Fibroblast of upper back skin (primary cell): ENCODE measurements at regions not wholly inside any gene's neighbourhood (a gene's known extent, or its start where the extent isn't known, plus 50 kb on each side); places are given as distances from the start of the nearest gene placed in this dataset.
"Not testable (repeated sequence)": the region's sequence is repeated elsewhere in the genome, so short reads cannot be mapped to it uniquely, and the experiment has no call there.

Experiments used
- DNase-seq: peaks from one replicate; pipeline ENCODE4 v3.0.0-alpha.2; 2013

DNA sequence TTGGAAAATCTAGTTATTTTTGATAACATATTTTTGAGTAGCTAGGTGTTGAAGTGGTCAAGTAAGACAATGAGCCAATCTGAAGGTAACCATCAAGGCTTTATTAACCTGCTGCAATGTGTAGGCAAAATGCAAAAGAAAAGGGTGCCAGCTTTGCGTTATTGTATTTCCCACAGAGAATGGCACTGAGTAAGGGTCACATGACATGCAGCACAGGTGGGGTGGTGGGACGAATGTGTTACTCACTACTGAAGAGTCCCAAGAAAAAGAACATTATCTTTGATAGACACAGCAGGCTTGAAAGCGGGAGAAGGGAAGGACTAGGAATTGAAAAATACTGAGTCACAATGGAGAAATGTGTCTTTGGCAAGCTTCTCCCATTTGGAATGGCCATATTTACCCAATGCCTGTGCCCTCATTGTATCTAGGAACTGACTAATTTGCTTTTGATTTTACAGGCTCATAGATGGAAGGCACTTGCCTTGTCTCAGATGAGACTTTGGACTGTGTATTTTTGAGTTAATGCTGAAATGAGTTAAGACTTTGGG, 898.6 kb upstream of the POT1 start:
- no peak for DNase-seq

DNA sequence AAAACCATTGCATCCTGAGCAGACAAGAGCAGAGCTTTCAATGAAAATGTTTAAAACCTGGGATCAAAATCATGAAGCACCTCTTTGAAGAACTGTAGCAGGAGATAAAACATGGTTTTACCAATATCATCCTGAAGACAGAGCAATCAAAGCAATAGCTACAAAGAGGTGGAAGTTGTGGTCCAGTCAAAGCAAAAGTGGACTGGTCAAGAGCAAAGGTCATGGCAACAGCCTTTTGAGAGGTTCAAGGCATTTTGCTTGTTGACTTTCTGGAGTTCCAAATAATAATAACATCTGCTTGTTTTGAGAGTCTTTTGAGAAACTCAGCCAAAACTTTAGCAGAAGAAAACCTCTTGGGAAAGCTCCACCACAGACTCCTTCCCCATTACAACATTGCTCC, 893.9 kb upstream of the POT1 start:
- no peak for DNase-seq

DNA sequence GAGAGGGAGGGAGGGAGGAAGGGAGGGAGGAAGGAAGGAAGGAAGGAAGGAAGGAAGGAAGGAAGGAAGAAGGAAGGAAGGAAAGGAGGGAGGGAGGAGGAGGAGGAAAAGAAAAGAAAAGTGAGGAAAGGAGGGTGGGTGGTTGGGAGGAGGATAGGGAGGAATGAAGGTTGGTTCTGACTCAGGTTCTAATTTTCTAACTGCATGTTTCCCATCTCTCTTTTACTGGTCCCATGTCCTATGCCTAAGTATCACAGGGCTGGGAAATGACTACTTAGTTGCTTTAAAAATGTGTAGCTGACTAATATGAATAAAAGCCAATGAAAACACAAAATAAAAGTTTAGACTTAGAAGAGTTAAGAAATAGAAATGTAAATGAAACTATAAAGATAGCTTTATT, 890.9 kb upstream of the POT1 start:
- no peak for DNase-seq

GRCh38 chr7:125814100-125814499, 884.5 kb upstream of the POT1 start:
- DNase-seq = peak; percentile 36

- not testable (repeated sequence) for DNase-seq
Observed at GRCh38 chr7:125806491-125806890, 876.9 kb upstream of the POT1 start.

DNA sequence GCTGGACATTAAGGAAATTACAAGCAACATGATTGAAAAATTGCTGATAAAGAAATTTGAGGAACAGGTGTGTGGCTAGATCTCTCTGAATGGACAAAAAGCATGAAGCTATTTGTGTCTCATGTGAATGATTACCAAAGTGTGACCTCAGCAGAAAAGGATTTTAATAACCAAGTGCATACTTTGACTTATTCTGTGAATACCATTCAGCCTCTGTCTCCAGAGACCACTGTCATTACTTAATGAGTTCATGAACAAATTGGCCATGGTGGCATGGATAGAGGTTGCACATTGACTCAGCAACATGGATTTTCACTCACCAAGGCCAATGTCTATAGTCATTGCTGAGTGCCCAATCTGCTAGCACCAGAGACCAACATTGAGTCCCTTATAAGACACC, 874.6 kb upstream of the POT1 start:
- DNase-seq = no peak

GRCh38 chr7:125780153-125780552, 850.5 kb upstream of the POT1 start:
- DNase-seq = no peak

DNA sequence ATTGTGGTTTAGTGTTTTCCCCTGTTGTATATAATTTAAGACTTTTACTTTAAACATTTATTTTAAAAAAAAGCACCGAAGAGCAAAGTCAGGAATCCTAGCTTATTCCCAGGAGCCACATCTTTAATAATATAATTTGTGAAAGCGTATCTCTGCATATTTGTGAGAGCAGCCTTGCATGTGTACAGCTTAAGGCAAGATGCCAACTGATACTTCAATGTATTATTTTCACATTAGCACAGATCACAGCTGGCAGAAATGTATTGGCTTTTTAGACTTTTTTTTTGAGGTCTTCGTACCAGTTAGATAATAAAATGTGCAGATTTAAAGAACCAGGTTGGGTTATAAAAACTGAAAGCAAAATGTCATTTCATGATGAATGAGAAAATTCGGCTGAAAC, 845.7 kb upstream of the POT1 start:
- DNase-seq = no peak

DNA sequence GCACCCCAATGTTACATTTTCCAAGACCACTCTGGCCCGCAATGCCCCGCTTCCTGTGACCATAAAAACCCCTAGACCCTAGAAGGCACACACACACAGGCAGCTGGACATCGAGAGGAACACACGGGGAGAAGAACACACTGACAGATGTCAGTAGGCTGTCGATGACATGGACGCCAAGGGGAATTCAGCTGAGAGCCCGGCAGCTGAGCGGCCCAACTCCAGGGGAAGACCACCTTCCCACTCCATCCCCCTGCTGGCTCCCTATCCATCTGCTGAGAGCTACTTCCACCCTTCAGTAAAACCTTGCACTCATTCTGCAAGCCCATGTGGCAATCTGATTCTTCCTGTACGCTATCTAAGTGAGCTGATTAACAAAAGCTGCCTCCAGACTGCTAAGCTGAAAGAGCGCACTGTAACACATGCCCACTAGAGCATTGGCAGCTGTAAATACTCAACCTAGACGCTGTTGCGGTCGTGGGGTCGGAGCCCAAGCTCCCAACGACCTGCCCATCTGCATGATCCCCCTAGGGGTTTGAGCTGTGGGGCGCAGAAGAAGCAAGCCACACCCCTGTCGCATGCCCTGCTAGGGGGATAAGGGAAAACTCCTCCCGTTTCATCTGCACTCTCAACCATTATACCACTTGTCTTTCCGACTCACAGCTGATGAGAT, 843.6 kb upstream of the POT1 start:
- DNase-seq = no peak

DNA sequence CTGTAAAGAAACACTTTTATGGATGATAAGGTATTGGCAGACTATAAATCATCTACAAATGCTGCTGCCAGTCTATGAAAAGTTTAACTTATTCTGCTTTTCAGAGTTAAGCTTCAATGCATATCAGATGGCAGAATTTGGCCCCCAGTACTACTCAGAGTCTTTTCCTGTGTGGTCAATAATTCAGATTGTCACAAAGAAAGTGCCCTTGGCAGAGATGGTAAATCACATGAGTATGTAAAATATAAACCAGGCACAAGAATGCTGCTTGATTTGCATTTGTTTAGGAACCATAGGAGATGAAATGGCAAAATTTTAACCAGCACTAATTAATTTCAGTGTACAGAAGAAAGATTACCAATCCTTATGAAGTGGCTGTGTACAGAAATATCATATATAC, 818.3 kb upstream of the POT1 start:
- DNase-seq = no peak

DNA sequence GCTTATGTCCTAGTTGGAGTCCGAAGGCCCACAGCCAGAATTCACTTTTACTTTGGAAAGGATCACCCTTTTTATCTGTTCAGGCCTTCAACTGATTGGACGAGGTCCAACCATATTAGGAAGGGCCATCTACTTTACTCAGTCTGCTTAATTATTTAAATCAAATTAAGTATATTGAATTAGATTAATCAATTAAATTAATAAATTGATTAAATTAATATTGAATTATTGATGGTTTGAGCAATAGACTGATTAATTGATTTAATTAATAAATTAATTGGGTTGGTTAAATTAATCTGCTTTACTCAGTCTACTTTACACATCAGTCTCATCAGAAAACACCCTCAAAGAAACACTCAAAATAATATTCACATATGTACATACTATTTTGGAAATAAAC, 816.9 kb upstream of the POT1 start:
- DNase-seq = no peak

DNA sequence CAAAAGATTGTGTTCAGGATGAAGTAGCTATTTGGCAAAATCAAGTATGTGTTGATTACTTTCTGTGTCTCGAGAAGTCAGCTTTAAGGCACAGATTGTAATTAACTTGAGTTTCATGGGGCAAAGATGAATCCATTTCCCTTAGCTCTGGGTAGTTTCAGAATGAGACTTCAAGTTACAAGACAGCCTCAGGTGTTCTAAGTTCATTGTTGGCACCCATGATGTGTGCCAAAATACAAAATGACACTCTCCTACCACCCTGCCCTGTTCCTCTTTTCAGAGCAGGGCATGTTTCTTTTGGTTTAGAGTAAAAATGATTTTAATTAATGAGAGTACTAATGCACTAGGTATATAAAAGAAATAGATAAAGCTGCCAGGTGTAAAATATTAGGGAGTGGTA, 797.6 kb upstream of the POT1 start:
- no peak for DNase-seq

DNA sequence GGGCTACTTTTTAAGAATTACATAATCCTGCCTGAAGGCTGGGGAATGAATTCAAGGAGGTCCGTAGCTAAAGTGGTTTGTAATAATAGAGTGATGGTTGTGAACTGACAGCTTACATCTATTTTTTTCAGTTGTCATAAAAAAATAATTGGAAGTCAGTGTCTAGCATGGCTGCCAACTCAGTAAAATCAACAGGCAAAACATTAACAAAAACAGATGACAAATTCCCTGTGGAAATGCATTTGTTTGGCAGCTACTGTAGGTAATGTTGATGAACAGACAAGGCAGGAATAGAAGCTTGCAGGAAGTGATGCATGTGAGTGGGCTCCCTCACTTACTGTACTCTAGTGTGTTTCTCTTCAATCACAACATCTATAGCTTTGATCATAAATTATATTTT, 766.0 kb upstream of the POT1 start:
- no peak for DNase-seq

- no peak for DNase-seq
Observed at GRCh38 chr7:125683156-125683555, 753.5 kb upstream of the POT1 start.

DNA sequence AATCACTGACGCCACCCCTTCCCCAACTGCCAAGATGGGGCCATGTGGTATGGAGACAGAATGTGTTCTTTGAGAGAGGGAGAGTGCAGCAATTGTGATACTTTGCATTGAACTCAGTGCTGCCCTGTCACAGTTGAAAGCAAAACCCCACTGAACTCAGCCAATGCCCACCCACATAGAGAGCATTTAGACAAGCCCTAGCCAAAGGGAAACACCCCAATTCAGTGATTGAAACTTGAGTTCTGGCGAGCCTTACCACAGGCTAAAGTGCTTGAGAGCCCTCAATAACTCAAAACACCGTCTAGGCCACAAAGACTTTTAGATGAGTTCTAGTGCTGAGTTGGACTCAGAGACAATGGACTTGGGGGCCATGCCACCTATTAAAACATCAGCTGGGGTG, 751.9 kb upstream of the POT1 start:
- DNase-seq = no peak

DNA sequence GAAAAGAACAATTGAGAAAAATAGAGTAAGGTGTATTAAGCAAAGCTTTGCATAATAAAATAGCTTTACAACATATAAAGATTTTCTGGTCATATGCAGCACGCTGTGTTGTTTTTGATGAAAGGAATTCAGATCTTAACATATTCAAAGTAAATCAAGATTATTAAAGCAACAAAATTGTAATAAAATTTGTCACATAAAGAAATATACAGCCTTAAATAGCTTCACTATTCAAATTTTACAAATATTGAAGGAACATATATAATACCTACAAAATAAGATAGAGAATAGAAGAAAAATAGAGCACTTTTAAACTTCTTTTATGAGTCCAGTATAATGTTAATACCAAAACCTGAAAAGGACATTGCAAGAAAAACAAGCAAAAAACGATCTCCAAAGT, 749.1 kb upstream of the POT1 start:
- no peak for DNase-seq

DNA sequence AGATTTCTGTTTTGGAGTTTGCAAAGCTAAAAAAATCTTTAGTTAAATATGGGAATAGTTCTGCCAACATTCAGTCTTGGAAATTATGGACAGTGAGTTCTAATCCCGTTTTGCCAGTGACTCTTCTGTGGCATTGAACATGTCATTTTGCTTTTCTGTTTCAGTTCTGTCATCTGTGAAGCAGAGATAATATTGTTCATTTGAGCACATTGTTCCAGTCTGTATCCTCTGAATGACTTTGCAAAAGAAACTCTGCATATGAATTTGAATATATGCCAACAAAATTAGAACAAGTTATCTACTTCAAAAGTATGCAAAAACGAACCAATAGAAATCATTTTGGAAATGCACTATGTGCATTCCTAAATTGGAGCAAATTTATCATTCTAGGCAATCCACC, 746.0 kb upstream of the POT1 start:
- no peak for DNase-seq

DNA sequence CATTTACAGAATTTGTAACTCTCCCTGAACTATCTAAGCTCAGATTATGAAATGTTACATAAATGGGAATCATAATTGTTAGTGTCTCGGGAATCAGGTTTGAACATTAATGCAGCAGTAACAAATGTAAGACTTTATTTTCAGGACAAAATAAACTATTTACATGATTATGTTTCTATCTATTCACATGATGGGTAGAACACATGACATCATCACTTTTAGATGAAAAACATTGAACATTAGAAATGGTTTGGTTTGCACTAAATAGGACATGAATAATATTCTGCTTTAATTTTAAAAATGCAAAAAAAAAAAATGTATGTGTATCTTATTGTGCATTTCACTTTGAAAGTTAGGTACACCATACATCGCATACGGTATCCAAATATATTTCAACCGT, 745.5 kb upstream of the POT1 start:
- DNase-seq = no peak

DNA sequence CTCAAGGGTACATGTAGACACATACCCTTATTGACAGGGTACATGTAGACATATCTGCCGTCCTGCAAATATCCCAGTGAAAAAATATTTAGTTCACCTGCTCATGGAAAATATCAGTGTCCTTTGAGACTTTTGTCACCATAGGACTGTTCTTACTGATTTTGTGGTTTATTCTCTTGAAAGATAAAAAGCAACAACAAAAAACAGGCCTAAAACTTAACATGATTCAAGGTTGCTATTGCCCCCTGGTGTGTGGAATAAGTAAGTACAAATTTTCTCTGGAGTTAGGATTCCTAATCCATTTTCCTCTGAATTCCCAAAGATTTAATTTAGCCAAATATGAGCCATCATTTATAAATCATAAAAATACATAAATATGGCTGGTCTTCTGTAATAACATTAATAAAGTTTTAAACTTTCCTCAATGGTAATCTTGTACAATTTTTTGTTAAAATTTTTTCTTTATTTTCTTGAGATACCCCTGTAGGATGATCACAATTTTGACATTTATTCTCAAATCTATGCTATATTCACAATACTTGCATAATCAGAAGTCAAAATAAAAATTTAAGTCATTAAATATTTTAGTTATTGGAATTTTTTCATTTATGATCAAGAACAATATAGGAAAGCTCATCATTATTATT, 741.4 kb upstream of the POT1 start:
- peak; percentile 19 for DNase-seq

GRCh38 chr7:125668321-125668993, 738.8 kb upstream of the POT1 start:
- peak; percentile 10 for DNase-seq

GRCh38 chr7:125664625-125665024, 735.0 kb upstream of the POT1 start:
- no peak for DNase-seq

DNA sequence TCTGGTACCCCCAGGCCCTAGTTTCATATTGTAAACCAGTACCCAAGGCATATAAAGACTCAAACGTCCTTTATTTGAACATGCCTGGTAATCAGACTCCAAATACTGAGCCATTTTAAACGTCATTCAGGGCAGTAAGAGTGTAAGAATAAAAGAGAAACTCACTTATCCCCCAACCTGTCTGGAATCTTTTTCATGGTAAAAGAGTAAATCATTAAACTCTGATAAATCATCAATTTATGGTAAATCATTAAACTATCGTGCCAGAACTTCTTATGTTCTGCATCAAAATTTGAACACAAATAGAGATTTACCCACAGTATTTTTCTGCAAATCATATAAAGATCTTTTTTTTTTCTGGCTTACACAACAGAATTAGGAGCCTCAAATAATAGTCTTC, 734.3 kb upstream of the POT1 start:
- no peak for DNase-seq

DNA sequence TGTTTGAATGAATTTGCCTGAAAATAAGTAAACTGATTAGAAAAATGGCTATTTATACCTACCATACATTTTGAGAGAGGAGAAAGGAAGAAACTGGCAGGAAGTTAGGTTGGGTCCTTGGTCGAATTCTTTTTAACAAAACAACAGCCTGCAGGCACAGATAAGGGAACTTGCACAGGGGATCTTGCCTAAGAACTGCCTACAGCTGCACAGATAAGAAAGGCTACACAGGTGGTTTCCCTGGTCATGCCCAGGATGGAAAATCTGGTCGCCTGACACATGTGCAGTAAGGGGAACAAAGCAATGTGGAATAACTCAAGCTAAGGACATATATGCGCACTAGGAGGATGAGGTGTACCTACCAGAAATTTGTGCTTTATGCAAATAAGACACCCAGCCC, 732.1 kb upstream of the POT1 start:
- no peak for DNase-seq

- no peak for DNase-seq
Observed at GRCh38 chr7:125661006-125661405, 731.4 kb upstream of the POT1 start.
